ENCODE measurements at regions not wholly inside any gene's neighbourhood (a gene's known extent, or its start where the extent isn't known, plus 50 kb on each side); places are given as distances from the start of the nearest gene placed in this dataset.

DNA sequence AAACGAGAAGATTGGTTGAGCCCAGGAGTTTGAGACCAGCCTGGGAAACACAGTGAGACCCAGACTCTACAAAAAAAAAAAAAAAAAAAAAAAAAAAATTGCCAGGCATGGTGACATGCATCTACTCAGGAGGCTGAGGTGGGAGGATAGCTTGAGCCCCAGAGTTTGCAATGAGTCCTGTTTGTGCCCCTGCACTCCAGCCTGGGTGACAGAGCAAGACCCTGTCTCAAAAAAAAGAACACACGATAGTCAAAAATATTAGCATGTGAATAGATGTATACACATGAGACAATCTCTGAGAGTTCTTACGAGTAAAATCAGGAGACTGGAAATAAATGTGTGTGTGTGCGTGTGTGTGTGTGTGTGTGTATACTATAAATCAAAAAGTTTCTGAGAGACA is 966.3 kb downstream of the FSTL5 start:
- Histone ChIP-seq H3K9ac (no peak overlapping the region), H3K4me1 (no peaks in the 10 kb centered on the region), H3K79me2 (ENCODE audit: low read depth) (no peaks in the 10 kb centered on the region), H3F3A (ENCODE audit: low read depth) (no peaks in the 10 kb centered on the region), H3K4me2 (no peak overlapping the region), H3K27ac (no peak overlapping the region), H2AFZ (replicated peaks) (peak overlapping the region; percentile 30), H3K9me3 (ENCODE audit: low read depth) (no peaks in the 10 kb centered on the region), H3K4me3 (no peak overlapping the region), H3K36me3 (no peaks in the 10 kb centered on the region), H4K20me1 (ENCODE audit: low read depth) (no peaks in the 10 kb centered on the region), H3K27me3 (no peaks in the 10 kb centered on the region)
- peaks cover 4% of the 10 kb centered on the region for H3K4me1 Mint-ChIP-seq
- no peak overlapping the region for H3K27ac Mint-ChIP-seq
- no peaks in the 10 kb centered on the region for H3K36me3 Mint-ChIP-seq
- no peak for TF ChIP-seq EZH2 (IDR thresholded peaks at IDR 0.05)
- TF ChIP-seq, protein P1, sequence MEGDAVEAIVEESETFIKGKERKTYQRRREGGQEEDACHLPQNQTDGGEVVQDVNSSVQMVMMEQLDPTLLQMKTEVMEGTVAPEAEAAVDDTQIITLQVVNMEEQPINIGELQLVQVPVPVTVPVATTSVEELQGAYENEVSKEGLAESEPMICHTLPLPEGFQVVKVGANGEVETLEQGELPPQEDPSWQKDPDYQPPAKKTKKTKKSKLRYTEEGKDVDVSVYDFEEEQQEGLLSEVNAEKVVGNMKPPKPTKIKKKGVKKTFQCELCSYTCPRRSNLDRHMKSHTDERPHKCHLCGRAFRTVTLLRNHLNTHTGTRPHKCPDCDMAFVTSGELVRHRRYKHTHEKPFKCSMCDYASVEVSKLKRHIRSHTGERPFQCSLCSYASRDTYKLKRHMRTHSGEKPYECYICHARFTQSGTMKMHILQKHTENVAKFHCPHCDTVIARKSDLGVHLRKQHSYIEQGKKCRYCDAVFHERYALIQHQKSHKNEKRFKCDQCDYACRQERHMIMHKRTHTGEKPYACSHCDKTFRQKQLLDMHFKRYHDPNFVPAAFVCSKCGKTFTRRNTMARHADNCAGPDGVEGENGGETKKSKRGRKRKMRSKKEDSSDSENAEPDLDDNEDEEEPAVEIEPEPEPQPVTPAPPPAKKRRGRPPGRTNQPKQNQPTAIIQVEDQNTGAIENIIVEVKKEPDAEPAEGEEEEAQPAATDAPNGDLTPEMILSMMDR (IDR thresholded peaks at IDR 0.05) = no peak
- TF ChIP-seq EZH2phosphoT487 (IDR thresholded peaks at IDR 0.05) = no peak
- no peaks in the 10 kb centered on the region for H3K27me3 Mint-ChIP-seq (ENCODE audit: insufficient read depth, low read depth)
- no peak overlapping the region for H3K4me3 Mint-ChIP-seq
- H3K9me3 Mint-ChIP-seq = no peaks in the 10 kb centered on the region
- DNase-seq (ENCODE audit: low spot score) = no peak

DNA sequence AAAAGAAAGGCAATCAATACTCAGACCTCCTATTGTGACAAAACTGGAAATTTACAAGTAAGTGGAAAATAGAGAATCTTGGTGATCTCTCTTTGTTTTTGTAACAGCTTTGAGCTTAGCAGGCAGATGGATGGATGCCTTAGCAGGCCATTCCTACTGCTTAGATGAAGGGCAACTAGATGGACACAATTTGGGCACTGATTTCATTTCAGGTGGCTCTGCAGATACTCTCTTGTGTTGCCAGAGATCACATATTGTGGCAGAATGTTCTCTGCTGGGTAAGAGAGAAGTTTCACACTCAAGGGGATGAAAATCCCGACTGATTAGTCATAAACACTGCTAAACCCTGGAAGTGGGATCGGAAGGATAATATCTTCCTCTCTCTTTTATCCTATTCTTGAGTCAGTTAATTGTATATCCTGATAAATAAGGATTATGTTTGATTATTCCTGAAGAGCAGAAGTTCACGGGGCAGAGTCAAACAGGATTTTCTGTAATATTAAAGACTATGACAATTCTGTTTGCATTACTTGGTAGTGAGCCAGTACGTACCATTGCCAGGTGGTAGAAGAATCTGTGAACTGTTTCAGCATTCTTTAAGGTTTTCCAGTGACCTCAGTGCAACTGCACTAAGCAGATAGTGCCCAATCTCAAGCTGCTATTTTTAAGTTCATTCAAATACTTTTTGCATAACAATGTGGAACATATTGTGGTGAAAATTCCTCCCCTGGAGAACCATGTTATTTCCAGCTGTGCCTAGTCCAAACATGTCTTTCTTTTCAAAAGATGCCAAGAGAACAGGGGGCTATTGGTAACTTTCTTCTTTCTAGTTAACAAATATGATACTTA is 974.3 kb downstream of the FSTL5 start:
- Histone ChIP-seq H3F3A (ENCODE audit: low read depth) (no peaks in the 10 kb centered on the region), H3K4me3 (no peak overlapping the region), H3K4me2 (no peak overlapping the region), H3K9me3 (ENCODE audit: low read depth) (no peaks in the 10 kb centered on the region), H3K27me3 (no peaks in the 10 kb centered on the region), H3K36me3 (no peaks in the 10 kb centered on the region), H3K9ac (no peak overlapping the region), H4K20me1 (ENCODE audit: low read depth) (no peaks in the 10 kb centered on the region), H3K4me1 (no peaks in the 10 kb centered on the region), H3K27ac (no peak overlapping the region), H2AFZ (replicated peaks) (peak overlapping the region; percentile 69), H3K79me2 (ENCODE audit: low read depth) (no peaks in the 10 kb centered on the region)
- DNase-seq (ENCODE audit: low spot score) = no peak
- TF ChIP-seq EZH2 (IDR thresholded peaks at IDR 0.05) (no peak), EZH2phosphoT487 (IDR thresholded peaks at IDR 0.05) (no peak)
- TF ChIP-seq, protein P1 (IDR thresholded peaks at IDR 0.05) = no peak
- Mint-ChIP-seq H3K27ac (no peak overlapping the region), H3K36me3 (no peaks in the 10 kb centered on the region), H3K27me3 (ENCODE audit: insufficient read depth, low read depth) (peaks cover 2% of the 10 kb centered on the region), H3K9me3 (no peaks in the 10 kb centered on the region), H3K4me1 (peaks cover 11% of the 10 kb centered on the region), H3K4me3 (no peak overlapping the region)

DNA sequence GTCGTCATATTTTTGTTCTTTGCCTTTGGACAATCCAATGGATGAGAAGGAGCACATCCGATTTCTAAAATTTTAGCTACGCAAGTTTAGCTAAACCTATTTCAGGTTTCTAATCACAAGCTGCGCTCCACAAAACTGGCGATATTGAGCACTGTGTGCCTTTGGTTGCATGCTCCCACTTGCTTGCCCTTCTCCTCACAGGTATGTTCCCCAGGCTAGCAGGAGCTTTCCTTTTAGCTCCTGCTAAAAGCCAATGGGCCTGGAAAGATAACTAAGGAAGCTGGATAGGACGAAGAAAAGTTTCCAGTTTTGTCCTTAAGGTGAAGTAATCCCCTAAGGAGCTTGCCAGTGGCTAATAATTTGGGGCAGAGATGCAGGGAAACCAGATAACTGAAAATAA is 975.2 kb downstream of the FSTL5 start:
- Histone ChIP-seq H3K27me3 (no peaks in the 10 kb centered on the region), H3K36me3 (no peaks in the 10 kb centered on the region), H3K4me2 (no peak overlapping the region), H3K27ac (no peak overlapping the region), H4K20me1 (ENCODE audit: low read depth) (no peaks in the 10 kb centered on the region), H3K4me1 (no peaks in the 10 kb centered on the region), H3K9ac (no peak overlapping the region), H3K79me2 (ENCODE audit: low read depth) (no peaks in the 10 kb centered on the region), H2AFZ (replicated peaks) (peak overlapping the region; percentile 69), H3F3A (ENCODE audit: low read depth) (no peaks in the 10 kb centered on the region), H3K4me3 (no peak overlapping the region), H3K9me3 (ENCODE audit: low read depth) (no peaks in the 10 kb centered on the region)
- Mint-ChIP-seq H3K36me3 (no peaks in the 10 kb centered on the region), H3K4me1 (peaks cover 11% of the 10 kb centered on the region), H3K9me3 (no peaks in the 10 kb centered on the region), H3K4me3 (no peak overlapping the region), H3K27ac (no peak overlapping the region), H3K27me3 (ENCODE audit: insufficient read depth, low read depth) (peaks cover 2% of the 10 kb centered on the region)
- TF ChIP-seq EZH2phosphoT487 (IDR thresholded peaks at IDR 0.05) (no peak), EZH2 (IDR thresholded peaks at IDR 0.05) (no peak)
- TF ChIP-seq, protein P1 (IDR thresholded peaks at IDR 0.05) = no peak
- DNase-seq (ENCODE audit: low spot score) = no peak

Measured in neural progenitor cell (in vitro differentiated cells).